Mammary epithelial cell (primary cell): ENCODE measurements at regions not wholly inside any gene's neighbourhood (a gene's known extent, or its start where the extent isn't known, plus 50 kb on each side); places are given as distances from the start of the nearest gene placed in this dataset.

Experiments used
- EZH2 ChIP-seq: IDR thresholded peaks from 2 replicates; pipeline ENCODE4 v1.6.1; 2012; ENCODE audit warnings: low read length, inconsistent platforms, borderline replicate concordance
- TF ChIP-seq, protein P1 (sequence below), 2 donors: IDR thresholded peaks in 1 of 2; conservative IDR thresholded peaks in 1 of 2; 2 replicates each; pipeline ENCODE4 v1.5.1; 2011 to 2012; ENCODE audit warnings: inconsistent platforms in 2 of 2, low read length in 2 of 2, mild to moderate bottlenecking in 2 of 2, control low read depth in 1 of 2, low read depth in 1 of 2; ENCODE audit not compliant: insufficient read depth in 1 of 2; ENCODE audit errors: extremely low read depth in 1 of 2

DNA sequence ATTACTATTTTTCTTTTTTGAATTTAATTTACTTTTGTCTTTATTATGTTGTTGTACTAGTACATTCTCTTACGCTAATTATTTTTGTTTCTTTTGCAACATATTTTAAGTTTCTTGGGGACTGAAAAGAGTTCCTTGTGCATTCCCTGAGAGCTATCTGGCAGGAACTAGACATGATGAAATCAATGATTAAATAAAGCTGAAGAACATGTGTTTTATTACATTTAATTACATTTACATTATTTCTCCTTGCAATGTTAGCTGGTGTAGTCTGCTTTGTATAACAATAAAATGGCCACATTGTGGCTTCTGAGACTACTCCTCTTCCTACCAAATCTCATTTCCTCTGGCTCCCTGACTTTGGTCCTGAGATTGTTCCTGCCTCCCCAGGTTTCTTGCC is 244.9 kb downstream of the NDFIP2 start:
- TF ChIP-seq, protein P1, sequence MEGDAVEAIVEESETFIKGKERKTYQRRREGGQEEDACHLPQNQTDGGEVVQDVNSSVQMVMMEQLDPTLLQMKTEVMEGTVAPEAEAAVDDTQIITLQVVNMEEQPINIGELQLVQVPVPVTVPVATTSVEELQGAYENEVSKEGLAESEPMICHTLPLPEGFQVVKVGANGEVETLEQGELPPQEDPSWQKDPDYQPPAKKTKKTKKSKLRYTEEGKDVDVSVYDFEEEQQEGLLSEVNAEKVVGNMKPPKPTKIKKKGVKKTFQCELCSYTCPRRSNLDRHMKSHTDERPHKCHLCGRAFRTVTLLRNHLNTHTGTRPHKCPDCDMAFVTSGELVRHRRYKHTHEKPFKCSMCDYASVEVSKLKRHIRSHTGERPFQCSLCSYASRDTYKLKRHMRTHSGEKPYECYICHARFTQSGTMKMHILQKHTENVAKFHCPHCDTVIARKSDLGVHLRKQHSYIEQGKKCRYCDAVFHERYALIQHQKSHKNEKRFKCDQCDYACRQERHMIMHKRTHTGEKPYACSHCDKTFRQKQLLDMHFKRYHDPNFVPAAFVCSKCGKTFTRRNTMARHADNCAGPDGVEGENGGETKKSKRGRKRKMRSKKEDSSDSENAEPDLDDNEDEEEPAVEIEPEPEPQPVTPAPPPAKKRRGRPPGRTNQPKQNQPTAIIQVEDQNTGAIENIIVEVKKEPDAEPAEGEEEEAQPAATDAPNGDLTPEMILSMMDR (conservative IDR thresholded peaks at IDR 0.05 in 1 of 2, IDR thresholded peaks at IDR 0.05 in 1 of 2; ENCODE audit: extremely low read depth in 1 of 2, insufficient read depth in 1 of 2, low read depth in 1 of 2, low read length in 2 of 2), result no peak
- TF ChIP-seq EZH2, result no peak
